ENCODE measurements at regions not wholly inside any gene's neighbourhood (a gene's known extent, or its start where the extent isn't known, plus 50 kb on each side); places are given as distances from the start of the nearest gene placed in this dataset.

DNA sequence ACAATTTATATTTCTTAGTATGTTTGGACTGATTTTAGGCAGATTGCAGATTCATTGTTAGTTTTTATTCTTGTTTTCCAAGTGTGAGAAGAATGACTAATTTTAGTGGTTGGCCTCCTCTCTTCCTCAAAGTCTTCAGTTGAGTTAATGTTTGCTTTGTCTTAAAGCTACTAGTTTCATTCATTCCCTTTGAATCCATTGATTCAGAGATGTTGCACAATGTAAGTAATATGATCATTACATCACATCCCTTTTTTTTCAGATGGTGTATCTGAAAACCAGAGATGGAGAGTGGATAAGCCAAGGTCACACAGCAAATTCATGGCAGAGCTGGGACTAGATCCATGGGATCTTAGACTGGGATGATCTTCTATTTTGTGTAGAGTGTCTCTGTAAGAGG is 577.5 kb downstream of the BCL11B start:
- DNase-seq (ENCODE audit: low spot score): no peak
- intact Hi-C loops (cut with DNase I): no loop called here

DNA sequence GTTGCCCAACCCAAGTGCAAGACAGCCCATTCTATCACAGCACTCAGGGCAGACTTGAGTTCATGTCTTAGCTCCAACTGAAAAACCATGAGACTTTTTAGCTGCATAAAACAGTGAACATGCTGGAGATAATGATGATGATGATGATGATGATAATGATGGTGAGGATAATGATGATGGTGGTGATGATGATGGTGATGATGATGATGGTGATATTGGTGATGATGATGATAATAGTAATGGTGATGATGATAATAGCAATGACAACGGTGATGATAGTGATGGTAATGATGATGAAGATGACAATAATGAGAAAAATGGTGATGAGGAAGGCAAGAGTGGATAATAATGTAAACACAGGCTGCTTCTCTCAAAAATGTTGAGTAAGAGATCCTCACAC is 576.2 kb downstream of the BCL11B start:
- DNase-seq (ENCODE audit: low spot score): no peak
- intact Hi-C loops (cut with DNase I): no loop called here

DNA sequence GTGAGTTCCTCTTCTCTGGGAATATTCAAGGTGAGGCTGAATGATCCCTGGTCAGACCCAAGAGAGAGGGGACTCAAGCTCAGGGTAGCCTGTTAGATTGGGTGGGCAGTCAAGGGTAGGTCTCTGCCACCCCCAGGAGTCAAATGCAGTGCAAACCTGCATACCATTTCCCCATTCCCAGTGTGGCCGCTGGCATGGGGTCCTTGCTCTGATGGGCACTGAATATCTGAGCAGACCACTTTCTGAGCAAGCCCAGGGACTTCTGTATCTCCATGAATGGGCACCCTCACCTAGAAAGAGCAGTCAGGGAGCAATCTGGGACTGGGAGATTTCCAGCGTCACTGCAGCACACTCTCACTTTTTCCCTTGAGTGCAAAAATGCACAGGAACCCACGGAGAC is 573.7 kb downstream of the BCL11B start:
- no peak for DNase-seq (ENCODE audit: low spot score)
- intact Hi-C loops (cut with DNase I): no loop called here

DNA sequence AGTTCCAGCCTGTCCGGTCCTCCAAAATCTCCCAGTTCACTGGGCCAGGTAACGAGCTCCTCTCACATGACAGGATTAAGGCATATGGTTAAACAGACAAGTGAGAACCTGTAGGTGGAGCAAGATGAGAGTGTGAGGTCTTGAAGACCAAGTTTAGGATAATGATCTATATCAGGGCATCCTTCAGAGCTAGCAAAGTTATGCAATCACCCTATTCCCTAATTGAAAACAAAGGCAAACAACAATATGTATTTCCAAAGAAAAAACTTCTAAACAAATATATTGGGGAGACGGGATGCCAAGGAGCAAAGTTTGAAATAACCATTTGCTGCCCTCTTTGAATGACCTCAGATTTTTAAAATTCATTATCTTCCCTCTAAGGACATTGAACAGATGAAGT is 571.2 kb downstream of the BCL11B start:
- intact Hi-C loops (cut with DNase I): no loop called here
- DNase-seq (ENCODE audit: low spot score): no peak

DNA sequence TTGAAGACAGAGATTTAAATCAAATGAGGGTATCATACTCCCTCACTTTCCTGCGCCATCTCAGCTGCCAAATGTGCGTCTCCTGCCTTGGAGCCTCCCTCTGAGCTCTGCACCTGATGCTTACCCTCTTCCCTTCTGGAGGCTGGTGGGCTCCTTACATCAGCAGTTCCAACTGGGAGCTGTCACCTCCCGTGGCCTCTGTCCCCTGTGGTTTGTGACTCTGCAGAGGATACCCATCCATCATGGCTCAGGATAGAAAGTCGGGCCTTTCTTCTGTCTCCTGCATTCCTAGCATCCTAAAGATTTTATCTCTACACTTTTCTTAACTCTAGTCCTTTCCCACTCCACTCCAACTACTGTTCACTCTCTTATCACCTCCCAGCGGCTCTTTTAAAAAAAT is 570.6 kb downstream of the BCL11B start:
- DNase-seq (ENCODE audit: low spot score): no peak
- intact Hi-C loops (cut with DNase I): no loop called here

DNA sequence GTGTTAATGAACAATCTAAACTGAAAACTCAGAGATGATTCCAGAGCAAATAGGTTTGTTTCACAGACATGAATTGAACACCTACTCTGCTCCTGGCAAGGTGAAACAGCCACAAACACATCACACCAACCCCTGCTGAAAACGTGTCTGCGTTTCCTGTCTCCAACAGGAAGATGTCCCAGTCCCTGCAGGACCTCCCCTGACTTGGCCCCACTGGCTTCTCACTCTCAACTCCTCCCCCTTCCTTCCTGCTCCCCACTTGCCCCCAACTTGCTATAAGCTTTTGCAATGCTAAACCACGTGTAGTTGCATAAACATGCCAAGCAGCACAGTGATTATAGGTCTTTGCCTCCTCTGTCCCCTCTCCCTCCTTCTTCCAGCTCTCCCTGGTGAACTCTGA is 567.6 kb downstream of the BCL11B start:
- intact Hi-C loops (cut with DNase I): no loop called here
- no peak for DNase-seq (ENCODE audit: low spot score)

DNA sequence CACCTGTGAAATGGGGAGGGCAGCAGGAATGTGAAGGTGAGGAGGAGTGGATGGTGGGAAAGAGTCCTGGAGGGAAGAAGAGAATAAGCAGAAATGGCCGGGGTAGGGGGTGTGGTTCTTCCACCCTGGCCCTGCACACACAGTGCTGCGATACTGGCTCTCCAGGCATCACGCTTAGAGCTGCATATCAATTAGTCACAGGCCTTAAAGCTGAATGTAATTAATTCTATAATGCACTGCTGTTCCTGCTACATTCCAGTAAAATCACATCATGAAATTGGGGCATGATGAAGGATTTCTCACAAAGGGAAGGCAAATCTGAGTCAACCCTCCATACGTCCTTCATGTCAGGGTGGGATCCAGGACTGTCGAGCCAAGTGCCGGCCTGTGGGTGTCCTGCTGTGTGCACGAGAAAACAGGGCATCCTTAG is 566.1 kb downstream of the BCL11B start:
- no peak for DNase-seq (ENCODE audit: low spot score)
- intact Hi-C loops (cut with DNase I): no loop called here

DNA sequence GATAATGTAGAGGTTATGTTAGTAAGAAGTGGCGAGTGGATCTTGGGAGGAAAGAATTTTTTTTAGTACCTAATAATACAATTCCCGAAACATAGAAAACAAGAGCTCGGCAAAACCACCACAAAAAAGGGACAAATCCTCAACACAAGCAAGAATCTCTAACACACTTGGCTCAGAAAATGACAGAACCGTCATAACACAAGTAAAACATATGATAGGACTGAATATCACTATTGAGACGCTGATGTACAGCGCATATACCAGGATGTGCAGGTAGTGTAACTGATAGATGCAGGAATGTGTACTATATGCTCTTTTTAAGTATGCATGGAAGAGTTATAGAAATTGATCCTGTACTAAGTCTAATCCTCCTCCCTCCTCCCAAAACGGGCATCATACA is 564.5 kb downstream of the BCL11B start:
- no peak for DNase-seq (ENCODE audit: low spot score)
- intact Hi-C loops (cut with DNase I): no loop called here

DNA sequence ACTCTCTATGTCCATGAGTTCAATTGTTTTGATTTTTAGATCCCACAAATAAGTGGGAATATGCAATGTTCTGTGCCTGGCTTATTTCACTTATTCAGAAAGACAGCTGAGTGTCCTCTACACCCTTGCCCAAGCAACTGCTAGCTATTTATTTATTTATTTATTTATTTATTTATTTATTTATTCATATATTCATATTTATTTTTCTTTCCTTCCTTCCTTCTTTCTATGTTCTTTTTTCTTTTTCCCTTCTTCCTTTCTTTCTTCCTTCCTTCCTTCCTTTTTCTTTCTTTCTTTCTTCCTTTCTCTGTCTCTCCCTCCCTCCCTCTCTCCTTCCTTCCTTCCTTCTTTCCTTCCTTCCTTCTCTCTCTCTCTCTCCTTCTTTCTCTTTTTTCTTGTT is 563.4 kb downstream of the BCL11B start:
- intact Hi-C loops (cut with DNase I): no loop called here
- no peak for DNase-seq (ENCODE audit: low spot score)

DNA sequence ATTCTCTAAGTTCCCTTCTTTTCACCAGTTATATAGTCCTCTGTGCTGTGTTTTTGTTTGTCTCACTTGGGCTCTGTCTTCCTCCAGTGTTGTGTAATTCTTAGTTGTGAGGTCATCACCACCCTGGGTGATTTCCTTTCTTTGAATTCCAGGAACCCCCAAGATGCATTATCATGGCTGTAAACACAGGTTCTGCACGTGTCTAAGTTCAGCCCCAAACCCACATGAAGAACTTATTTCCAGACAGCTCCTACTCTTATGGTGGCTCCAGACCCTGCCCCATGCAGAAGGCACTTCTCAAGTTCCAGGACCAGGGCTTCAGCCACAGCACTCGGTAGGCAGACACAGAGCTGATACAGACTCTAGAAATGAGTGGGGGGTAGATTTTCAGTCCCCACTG is 560.5 kb downstream of the BCL11B start:
- no peak for DNase-seq (ENCODE audit: low spot score)
- intact Hi-C loops (cut with DNase I): no loop called here

DNA sequence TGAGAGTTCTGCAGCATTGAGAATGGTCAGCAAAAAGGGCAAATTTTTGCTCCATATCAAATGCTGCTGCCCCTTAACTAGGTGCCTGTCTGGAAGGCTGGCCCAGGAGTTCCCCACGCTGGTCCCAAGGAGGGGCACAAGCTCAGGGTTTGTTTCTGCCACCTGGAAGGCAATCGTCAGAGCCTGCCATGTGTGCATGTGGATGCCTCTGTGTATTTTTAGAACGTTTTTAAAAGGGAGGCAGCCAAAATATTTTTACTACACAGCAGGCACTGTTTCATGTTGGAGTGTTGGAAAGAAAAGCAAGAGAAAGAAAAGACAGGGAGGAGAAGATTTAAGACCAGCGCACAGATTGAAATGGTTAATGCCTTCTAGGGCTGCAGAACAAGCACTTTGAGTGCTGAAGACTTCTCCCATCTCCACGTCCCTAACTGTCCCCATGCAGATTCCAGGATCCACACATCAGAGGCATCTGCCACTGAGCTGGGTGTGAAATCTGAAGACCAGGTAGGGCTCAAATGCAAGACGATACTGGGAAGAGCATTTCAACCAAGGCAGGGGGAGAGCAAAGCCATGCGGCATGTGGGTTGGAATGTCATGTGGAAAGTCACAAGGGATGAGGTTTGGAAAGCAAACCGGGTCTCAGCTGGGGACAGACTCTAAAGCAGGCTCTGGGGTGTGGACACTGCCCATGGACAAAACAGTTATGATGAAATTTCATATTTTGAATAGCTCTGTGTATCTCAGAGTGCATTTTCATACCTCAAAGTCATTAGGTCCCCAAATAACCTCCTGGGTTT is 557.2 kb downstream of the BCL11B start:
- no peak for DNase-seq (ENCODE audit: low spot score)
- intact Hi-C loops (cut with DNase I): no loop called here

DNA sequence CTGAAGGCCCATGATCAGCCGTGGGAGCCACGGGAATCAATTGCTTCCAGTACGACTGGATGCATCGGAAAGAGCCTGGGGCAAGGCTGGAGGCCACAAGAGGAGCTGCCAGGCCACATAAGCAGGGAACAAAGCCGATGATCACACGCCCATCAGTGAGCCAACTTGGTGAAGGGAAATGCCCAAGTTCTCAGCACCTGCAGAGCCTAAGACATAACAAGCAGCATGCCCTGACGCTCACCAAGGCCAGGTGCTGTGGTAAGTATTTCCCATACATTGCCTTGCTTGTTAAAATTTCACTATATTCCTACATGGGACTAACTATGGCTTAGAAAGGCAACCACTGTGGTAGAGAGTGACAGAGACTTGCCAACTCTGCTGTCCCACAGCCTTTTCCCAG is 555.9 kb downstream of the BCL11B start:
- intact Hi-C loops (cut with DNase I): no loop called here
- no peak for DNase-seq (ENCODE audit: low spot score)

DNA sequence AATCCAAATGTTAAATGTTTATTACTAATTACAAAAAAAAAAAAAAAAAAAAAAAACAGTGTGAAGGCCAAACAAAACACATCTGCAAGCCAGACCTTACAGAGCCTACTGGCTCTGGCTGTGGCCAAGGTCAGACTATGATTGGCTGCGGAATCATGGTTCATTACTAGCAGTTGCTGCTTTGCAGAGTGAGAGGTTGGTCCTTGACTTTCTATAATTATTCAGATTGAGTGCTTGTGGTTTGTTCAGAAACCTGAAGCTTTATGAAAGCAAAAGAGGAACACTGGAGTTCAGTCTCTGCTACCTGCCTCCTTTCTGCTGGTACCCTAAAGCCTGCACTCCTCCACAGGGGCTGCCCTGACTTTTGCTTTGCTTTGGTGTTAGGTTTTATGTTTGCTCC is 550.9 kb downstream of the BCL11B start:
- intact Hi-C loops (cut with DNase I): no loop called here
- no peak for DNase-seq (ENCODE audit: low spot score)

DNA sequence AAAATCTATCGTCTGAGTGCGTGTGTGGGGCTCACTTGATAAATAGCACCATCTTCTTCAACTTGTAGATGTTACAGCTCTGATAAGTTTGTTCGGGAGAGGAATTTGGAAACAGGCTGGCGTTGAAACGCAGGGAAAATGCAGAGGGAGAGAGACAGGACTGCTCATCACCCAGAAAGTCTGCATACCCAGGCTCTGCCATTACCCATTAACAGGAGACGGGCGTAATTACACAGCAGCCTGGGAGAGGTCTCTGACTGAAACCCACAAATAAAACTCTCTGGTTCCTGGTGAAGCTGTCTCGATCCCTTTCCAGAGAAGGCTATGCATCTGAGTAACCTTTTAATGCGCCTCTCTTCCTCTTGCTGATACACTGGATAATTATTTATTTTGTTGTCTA is 547.3 kb downstream of the BCL11B start:
- intact Hi-C loops (cut with DNase I): no loop called here
- DNase-seq (ENCODE audit: low spot score): no peak

DNA sequence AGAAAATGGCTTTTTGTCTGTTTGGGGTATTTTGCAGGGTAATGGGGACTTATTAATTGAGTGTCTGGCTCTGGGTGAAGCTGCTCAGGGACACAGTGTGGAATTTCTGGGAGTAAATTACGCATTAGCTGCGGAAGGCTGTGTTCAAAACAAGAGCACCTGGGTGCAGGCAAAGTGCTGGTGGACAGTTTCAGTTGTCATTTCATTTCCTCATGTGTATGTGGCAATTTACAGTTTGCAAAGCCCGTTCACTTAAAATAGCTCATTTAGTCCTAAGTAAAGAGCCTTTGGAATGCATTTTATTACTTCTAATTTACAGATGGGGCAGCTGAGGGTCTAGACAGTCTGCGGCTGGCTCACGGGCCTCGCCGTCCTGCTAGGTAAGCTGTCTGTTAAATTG is 546.8 kb downstream of the BCL11B start:
- intact Hi-C loops (cut with DNase I): no loop called here
- no peak for DNase-seq (ENCODE audit: low spot score)

DNA sequence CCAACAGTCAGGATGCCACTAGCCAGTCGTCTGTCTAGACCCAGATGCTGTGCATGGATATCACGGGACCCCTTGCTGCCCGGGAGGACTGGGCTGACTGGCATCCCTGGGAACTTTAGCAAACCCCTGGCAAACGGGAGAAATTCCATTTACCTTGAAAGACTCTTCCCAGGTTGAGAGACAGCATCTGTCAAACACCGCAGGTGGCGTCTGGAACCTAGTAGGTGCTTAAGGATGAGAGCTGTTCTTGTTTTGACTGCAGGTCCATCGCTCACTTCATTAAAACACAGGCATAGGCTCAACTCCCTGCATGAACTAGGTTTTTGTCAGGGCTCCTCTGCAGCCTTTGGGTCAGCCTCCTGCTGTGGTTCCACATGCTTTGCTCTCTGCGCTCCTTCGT is 546.3 kb downstream of the BCL11B start:
- no peak for DNase-seq (ENCODE audit: low spot score)
- intact Hi-C loops (cut with DNase I): no loop called here

DNA sequence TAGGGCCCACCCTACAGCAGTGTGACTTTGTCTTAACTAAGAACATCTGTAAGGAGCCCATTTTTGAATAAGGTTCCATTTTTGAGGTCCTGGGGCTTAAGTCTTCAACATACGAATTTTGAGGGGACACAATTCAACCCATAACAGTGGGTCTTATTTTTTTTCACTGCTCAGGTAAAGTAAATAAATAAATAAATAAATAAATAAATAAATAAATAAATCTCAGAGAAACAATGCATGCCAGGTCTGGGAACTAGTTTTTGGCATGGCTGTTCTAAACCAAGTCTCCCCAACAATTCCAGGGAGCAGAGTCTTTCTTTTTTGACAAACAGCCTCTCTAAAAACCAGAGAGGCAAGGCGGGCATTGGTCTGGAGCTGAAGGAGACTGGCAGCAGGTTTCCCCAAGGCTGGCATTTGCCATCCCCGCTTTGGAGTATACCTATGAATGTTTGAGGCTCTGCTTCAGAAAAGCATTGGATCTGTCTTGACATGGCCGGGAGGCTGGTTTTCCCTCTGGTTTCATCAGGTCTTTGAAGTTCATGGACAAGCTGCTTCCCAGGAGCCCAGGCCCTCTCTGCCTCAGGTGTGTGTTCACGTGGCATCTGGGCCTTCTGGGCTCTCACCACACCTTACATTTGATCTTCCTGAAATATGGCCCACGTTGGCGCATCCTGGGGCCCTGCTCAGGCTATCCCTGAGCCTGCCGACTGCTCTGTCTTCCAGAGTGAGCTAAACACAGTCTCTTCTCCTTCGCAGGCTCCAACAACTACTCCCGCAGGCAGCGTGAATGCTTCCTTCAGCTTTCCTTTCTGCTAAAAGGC is 545.2 kb downstream of the BCL11B start:
- intact Hi-C loops (cut with DNase I): no loop called here
- no peak for DNase-seq (ENCODE audit: low spot score)

DNA sequence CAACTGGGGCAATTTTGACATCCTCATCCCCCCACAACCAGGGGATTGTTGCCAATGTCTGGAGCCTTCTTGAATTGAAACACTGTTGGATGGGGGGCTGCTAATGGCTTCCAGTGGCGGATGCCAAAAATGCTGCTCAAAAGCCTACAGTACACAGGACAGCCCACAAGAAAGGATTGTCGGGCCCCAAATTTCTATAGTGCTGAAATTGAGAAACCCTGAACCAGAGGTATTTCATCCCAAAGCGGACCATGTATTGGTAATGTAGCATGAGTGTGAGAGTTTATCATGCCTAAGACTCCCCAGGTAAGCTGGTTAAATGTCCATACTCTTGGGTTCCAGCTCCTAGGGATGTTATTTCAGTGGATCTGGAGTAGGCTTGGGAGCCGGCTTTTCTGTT is 544.0 kb downstream of the BCL11B start:
- DNase-seq (ENCODE audit: low spot score): no peak
- intact Hi-C loops (cut with DNase I): no loop called here

DNA sequence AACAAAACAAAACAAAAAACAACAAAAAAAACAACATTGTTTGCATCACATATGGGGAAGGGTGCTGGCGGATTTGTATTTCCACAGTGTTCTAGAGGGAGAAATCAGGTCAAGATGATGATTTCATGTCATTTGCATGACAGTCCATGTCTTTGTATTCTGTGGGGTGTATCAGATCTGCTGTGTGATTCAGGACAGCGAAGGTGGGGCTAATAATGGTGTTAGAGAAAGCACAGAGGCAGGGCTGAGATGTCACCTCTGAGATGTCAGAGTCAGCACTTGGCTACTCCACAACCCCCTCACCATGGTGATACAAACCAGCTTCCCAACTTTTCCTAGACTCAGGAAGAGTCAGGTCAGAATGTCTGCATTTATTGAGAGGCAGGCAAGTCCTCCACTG is 543.2 kb downstream of the BCL11B start:
- no peak for DNase-seq (ENCODE audit: low spot score)
- intact Hi-C loops (cut with DNase I): no loop called here

DNA sequence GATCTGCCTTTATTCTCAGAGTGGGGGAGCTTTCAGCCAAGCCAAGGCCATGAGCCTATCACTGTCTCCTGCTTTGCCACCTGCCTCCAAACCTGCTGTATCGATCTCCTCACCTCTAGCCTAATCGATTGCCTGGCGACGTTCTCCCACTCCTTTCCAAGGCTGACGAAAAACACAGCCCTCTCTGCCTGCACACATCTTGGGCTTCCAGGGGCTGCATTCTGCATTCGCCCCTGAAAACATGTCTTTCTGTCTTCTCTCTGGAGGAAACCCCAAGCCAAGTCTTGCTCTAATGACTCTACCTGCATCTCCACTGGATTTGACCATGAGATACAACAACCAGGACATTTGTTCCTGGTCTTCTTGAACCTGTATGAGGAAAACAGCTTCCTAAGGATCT is 540.7 kb downstream of the BCL11B start:
- DNase-seq (ENCODE audit: low spot score): no peak
- intact Hi-C loops (cut with DNase I): no loop called here

DNA sequence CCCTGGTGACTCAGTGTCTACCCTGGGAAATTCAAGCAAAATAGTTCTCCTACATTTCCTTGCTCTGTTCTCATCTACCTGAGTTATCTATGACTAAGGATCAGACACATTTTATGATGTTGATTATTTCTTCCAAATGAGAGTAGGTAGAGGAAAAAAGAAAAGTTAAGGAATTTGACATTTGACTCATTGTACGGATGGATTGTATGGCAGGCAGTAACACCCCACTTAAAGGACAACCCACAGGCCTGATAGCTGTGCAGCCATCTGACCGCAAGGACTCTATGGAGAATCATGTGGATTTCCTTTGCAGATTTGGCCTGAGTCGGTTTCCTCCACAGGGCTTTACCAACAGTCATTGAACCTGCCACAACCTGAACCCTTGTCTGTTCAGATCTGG is 540.3 kb downstream of the BCL11B start:
- intact Hi-C loops (cut with DNase I): no loop called here
- DNase-seq (ENCODE audit: low spot score): no peak
